ENCODE measurements at regions not wholly inside any gene's neighbourhood (a gene's known extent, or its start where the extent isn't known, plus 50 kb on each side); places are given as distances from the start of the nearest gene placed in this dataset.

- Mint-ChIP-seq H3K9me3 (no peaks in the 10 kb centered on the region), H3K4me3 (no peak overlapping the region), H3K27ac (no peak overlapping the region), H3K36me3 (ENCODE audit: low read depth) (no peaks in the 10 kb centered on the region), H3K27me3 (ENCODE audit: low read depth) (no peaks in the 10 kb centered on the region), H3K4me1 (no peaks in the 10 kb centered on the region)
- TF ChIP-seq CTCF (IDR thresholded peaks at IDR 0.05; ENCODE audit: unreplicated experiment in 3 of 3), result no peak
Observed at GRCh38 chr11:21839796-21840195, 353.1 kb upstream of the ANO5 start.

- H3K36me3 Mint-ChIP-seq (ENCODE audit: low read depth), result no peaks in the 10 kb centered on the region
Observed at GRCh38 chr11:21861314-21861713, 331.6 kb upstream of the ANO5 start.

GRCh38 chr11:21865541-21865940 lies 327.3 kb upstream of the ANO5 start:
- no peaks in the 10 kb centered on the region for H3K9me3 Mint-ChIP-seq
- no peaks in the 10 kb centered on the region for H3K36me3 Mint-ChIP-seq (ENCODE audit: low read depth)
- no peak for TF ChIP-seq CTCF (IDR thresholded peaks at IDR 0.05; ENCODE audit: unreplicated experiment in 3 of 3)
- no peak overlapping the region for H3K4me3 Mint-ChIP-seq
- H3K4me1 Mint-ChIP-seq, result peaks cover 8% of the 10 kb centered on the region
- no peak overlapping the region for H3K27ac Mint-ChIP-seq
- H3K27me3 Mint-ChIP-seq (ENCODE audit: low read depth), result no peaks in the 10 kb centered on the region

More at GRCh38 chr11:21861314-21861713, 331.6 kb upstream of the ANO5 start:
- TF ChIP-seq CTCF (IDR thresholded peaks at IDR 0.05; ENCODE audit: unreplicated experiment in 3 of 3), result no peak
- Mint-ChIP-seq H3K4me1 (peaks cover 8% of the 10 kb centered on the region), H3K4me3 (no peak overlapping the region), H3K27me3 (ENCODE audit: low read depth) (no peaks in the 10 kb centered on the region), H3K27ac (no peak overlapping the region), H3K9me3 (no peaks in the 10 kb centered on the region)

- H3K27me3 Mint-ChIP-seq (ENCODE audit: low read depth), result no peaks in the 10 kb centered on the region
- no peaks in the 10 kb centered on the region for H3K36me3 Mint-ChIP-seq (ENCODE audit: low read depth)
- no peak overlapping the region for H3K4me3 Mint-ChIP-seq
- no peaks in the 10 kb centered on the region for H3K9me3 Mint-ChIP-seq
- peaks cover 8% of the 10 kb centered on the region for H3K4me1 Mint-ChIP-seq
- TF ChIP-seq CTCF (IDR thresholded peaks at IDR 0.05; ENCODE audit: unreplicated experiment in 3 of 3), result no peak
- no peak overlapping the region for H3K27ac Mint-ChIP-seq
Observed at GRCh38 chr11:21866781-21867180, 326.1 kb upstream of the ANO5 start.

- Mint-ChIP-seq H3K4me1 (peaks cover 8% of the 10 kb centered on the region), H3K36me3 (ENCODE audit: low read depth) (no peaks in the 10 kb centered on the region), H3K4me3 (no peak overlapping the region), H3K27me3 (ENCODE audit: low read depth) (no peaks in the 10 kb centered on the region), H3K27ac (no peak overlapping the region), H3K9me3 (peaks cover 5% of the 10 kb centered on the region)
- no peak for TF ChIP-seq CTCF (IDR thresholded peaks at IDR 0.05; ENCODE audit: unreplicated experiment in 3 of 3)
Observed at GRCh38 chr11:21877151-21877550, 315.7 kb upstream of the ANO5 start.

GRCh38 chr11:21883354-21883753 lies 309.5 kb upstream of the ANO5 start:
- Mint-ChIP-seq H3K36me3 (ENCODE audit: low read depth) (no peaks in the 10 kb centered on the region), H3K27ac (no peak overlapping the region), H3K9me3 (peaks cover 11% of the 10 kb centered on the region), H3K27me3 (ENCODE audit: low read depth) (no peaks in the 10 kb centered on the region), H3K4me3 (no peak overlapping the region), H3K4me1 (peaks cover 7% of the 10 kb centered on the region)
- TF ChIP-seq CTCF (IDR thresholded peaks at IDR 0.05; ENCODE audit: unreplicated experiment in 3 of 3), result no peak
